ENCODE measurements at regions not wholly inside any gene's neighbourhood (a gene's known extent, or its start where the extent isn't known, plus 50 kb on each side); places are given as distances from the start of the nearest gene placed in this dataset.
"Not testable (repeated sequence)": the region's sequence is repeated elsewhere in the genome, so short reads cannot be mapped to it uniquely, and the experiment has no call there.

DNA sequence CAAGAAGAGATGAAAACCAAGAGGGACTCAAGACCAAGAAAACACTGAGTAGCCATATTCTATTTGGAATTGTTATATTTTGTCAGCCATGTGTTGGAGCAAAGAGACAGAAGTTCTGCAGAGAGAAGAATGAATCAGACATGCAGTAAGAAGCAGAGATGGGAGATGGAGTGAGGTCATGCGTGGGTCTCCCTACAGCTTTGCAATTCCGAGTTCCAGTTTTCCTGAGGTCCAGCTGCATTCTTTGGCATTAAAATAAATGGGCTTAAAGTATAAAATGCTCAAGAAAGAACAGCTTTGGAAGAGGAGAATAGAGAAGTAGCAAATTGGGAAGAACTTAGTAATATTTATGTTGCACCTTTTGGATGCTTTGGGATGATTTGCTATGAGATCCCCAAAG is 361.6 kb downstream of the NPR3 start:
- no peaks in the 10 kb centered on the region for H3K36me3 Mint-ChIP-seq
- H3K4me3 Mint-ChIP-seq: no peak overlapping the region
- no peak overlapping the region for H3K27ac Mint-ChIP-seq
- H3K27me3 Mint-ChIP-seq (ENCODE audit: low read depth in 3 of 3): no peaks in the 10 kb centered on the region
- DNase-seq: no peak
- H3K4me1 Mint-ChIP-seq: no peaks in the 10 kb centered on the region
- peaks cover 0 to 8% (median 4%) of the 10 kb centered on the region in 6 donors for H3K9me3 Mint-ChIP-seq

DNA sequence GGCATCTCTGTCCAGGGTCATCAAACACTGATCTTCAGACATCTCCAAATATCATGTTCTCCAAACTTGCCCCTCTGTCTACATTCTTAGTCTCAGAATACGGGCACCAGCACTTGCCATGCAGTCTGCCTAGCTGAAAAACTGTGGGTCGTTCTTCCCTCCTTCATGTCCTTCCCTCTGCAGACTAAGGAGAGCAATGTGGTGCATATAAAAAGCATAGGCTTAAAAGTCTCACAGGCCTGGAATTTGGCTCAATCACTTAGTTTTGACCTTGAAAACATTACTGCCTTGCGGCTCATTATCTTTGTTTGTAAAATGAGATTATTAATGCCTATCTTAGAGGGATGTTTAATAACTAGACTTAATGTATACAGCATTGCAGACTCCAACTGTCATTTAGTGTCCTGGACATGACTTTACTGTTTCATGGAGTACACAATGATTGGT is 362.8 kb downstream of the NPR3 start:
- Mint-ChIP-seq H3K9me3 (peaks cover 0 to 9% (median 4%) of the 10 kb centered on the region in 6 donors), H3K27me3 (ENCODE audit: low read depth in 3 of 3) (no peaks in the 10 kb centered on the region), H3K27ac (no peak overlapping the region), H3K36me3 (no peaks in the 10 kb centered on the region), H3K4me3 (no peak overlapping the region), H3K4me1 (no peaks in the 10 kb centered on the region)
- DNase-seq: no peak

DNA sequence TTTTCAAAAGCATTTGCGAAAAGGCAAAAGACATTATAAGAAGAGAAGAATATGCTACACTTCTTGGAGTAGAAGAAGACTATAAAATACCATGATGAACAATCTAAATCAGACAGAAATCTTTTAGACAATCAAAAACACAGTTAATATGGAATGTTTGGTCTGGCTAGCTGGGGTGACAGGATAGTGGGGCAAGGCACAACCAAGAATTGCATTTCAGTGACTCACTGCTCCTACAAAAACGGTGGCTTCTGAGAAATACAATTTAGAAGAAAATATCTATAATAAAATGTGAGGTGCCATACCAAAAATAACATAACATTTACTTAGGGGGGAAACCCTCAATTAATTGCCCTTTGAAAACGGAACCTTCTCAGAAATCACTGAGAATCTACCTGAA is 363.4 kb downstream of the NPR3 start:
- Mint-ChIP-seq H3K27me3 (ENCODE audit: low read depth in 3 of 3) (no peaks in the 10 kb centered on the region), H3K27ac (no peak overlapping the region), H3K4me3 (no peak overlapping the region), H3K4me1 (no peaks in the 10 kb centered on the region), H3K36me3 (no peaks in the 10 kb centered on the region), H3K9me3 (peaks cover 0 to 9% (median 4%) of the 10 kb centered on the region in 6 donors)
- DNase-seq: no peak

DNA sequence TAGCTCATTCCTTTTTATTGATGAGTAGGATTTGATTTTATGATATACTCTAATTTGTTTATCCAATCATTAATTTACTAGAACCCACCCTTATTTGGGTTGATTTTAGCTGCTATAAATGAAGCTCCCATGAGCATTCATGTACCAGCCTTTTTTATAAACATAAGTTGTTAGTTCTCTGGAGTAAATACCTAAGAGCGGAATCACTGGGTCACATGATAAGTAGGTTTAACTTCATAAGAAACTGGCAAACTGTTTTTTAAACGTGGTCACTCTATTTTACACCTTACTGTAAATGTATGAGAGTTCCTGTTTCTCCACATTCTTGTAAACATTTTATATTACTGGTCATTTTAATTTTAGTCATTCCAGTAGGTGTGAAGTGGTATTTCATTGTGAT is 364.6 kb downstream of the NPR3 start:
- Mint-ChIP-seq H3K4me1 (no peaks in the 10 kb centered on the region), H3K27ac (no peak overlapping the region), H3K36me3 (no peaks in the 10 kb centered on the region), H3K9me3 (peaks cover 0 to 17% (median 4%) of the 10 kb centered on the region in 6 donors), H3K27me3 (ENCODE audit: low read depth in 3 of 3) (no peaks in the 10 kb centered on the region), H3K4me3 (no peak overlapping the region)
- no peak for DNase-seq

DNA sequence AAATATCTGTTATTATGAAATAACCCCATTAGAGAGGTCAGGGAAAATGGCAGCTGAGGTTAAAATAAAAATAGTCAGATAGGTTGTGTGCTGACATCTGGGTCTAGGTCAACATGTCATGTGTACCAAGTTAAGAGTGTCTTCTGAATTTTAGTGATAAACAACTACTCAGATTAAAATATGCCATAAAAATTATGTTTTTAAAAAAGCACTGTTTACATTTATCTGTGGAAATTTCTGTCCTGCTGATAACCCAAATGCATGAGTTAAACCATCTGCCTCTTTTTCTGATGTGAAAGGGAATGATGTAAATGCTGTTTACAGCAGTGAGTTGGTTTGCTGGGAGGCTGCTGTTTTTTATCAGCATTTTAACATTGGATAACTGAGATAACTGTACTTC is 361.2 kb upstream of the TARS1 start:
- H3K9me3 Mint-ChIP-seq: peaks cover 0 to 15% (median 6%) of the 10 kb centered on the region in 6 donors
- peaks cover 0 to 3% (median 0%) of the 10 kb centered on the region in 3 donors for H3K27me3 Mint-ChIP-seq (ENCODE audit: low read depth in 3 of 3)
- no peaks in the 10 kb centered on the region for H3K4me1 Mint-ChIP-seq
- no peak overlapping the region for H3K4me3 Mint-ChIP-seq
- no peak for DNase-seq
- no peaks in the 10 kb centered on the region for H3K36me3 Mint-ChIP-seq
- H3K27ac Mint-ChIP-seq: no peak overlapping the region

DNA sequence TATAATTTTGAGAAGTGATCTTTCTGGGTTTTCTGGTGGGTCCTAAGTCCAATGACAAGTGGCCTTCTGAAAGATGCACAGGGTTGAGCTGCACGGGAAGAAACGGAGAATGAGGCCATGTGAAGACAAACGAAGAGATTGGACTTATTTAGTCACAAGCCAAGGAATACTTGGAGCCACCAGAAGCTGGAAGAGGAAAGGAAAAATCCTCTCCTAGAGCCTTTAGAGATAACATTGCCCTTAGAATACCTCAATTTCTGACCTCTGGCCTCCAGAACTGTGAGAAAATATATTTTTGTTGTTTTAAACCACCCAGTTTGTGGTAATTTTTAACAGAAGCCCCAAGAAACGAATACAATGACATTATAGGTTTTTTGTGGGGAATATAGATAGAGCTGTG is 360.5 kb upstream of the TARS1 start:
- H3K4me3 Mint-ChIP-seq: no peak overlapping the region
- peaks cover 0 to 11% (median 4%) of the 10 kb centered on the region in 6 donors for H3K9me3 Mint-ChIP-seq
- H3K27ac Mint-ChIP-seq: no peak overlapping the region
- no peak for DNase-seq
- no peaks in the 10 kb centered on the region for H3K4me1 Mint-ChIP-seq
- H3K36me3 Mint-ChIP-seq: no peaks in the 10 kb centered on the region
- H3K27me3 Mint-ChIP-seq (ENCODE audit: low read depth in 3 of 3): peaks cover 0 to 3% (median 0%) of the 10 kb centered on the region in 3 donors

DNA sequence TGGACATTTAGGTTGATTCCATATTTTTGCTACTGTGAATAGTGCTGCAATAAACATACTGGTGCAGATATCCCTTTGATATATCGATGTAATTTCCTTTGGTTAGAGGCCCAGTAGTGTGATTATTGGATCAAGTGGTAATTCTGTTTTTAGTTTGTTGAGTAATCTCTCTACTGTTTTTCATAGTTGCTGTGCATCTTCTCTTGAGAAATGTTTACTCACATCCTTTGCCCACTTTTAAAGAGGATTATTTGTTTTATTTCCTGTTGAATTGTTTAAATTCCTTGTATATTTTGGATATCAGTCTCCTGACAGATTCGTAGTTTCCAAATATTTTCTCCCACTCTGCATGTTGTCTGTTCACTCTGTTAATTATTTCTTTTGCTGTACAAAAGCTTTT is 352.6 kb upstream of the TARS1 start:
- peaks cover 0 to 2% (median 1%) of the 10 kb centered on the region in 3 donors for H3K27me3 Mint-ChIP-seq (ENCODE audit: low read depth in 3 of 3)
- no peaks in the 10 kb centered on the region for H3K36me3 Mint-ChIP-seq
- no peak overlapping the region for H3K27ac Mint-ChIP-seq
- H3K9me3 Mint-ChIP-seq: peaks cover 0 to 23% (median 6%) of the 10 kb centered on the region in 6 donors
- DNase-seq: no peak
- H3K4me3 Mint-ChIP-seq: no peak overlapping the region
- peaks cover 0 to 8% of the 10 kb centered on the region in 2 donors for H3K4me1 Mint-ChIP-seq

DNA sequence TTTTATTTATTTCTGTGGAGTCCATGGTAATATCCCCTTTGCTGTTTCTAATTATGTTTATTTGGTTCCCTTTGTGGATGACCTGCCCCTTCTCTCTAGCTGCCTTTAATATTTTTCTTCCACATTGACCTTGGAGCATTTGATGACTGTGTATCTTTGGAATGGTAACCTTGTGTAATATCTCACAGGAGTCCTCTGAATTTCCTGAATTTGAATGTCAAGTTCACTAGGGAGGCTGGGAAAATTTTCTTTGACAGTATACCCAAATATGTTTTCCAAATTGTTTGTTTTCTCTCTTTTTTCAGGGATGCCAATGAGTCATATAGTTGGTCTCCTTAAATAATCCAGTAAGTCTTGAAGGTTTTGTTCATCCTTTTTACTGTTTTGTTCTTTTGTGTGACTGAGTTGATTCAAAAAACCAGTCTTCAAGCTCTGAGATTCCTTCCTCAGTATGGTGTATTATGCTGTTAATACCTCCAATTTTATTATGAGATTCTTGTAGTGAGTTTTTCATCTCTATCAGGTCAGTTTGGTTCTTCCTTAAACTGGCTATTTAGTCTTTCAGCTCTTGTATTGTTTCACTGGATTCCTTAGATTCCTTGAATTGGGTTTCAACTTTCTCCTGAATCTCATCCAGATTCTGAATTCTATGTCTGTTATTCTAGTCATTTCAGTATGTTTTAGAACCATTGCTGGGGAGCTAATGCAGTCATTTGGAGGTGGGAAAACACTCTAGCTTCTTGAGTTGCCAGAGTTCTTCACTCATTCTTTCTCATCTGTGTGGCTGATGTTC is 349.0 kb upstream of the TARS1 start:
- no peak for DNase-seq
- H3K4me1 Mint-ChIP-seq: peaks cover 0 to 8% of the 10 kb centered on the region in 2 donors
- peaks cover 2 to 36% (median 5%) of the 10 kb centered on the region in 6 donors for H3K9me3 Mint-ChIP-seq
- no peak overlapping the region for H3K27ac Mint-ChIP-seq
- no peaks in the 10 kb centered on the region for H3K36me3 Mint-ChIP-seq
- H3K27me3 Mint-ChIP-seq (ENCODE audit: low read depth in 3 of 3): peaks cover 0 to 2% (median 0%) of the 10 kb centered on the region in 3 donors
- no peak overlapping the region for H3K4me3 Mint-ChIP-seq

GRCh38 chr5:33092719-33093118 is 348.0 kb upstream of the TARS1 start:
- Mint-ChIP-seq H3K4me1 (peaks cover 0 to 8% of the 10 kb centered on the region in 2 donors), H3K36me3 (no peaks in the 10 kb centered on the region), H3K27me3 (ENCODE audit: low read depth in 3 of 3) (peaks cover 0 to 2% (median 0%) of the 10 kb centered on the region in 3 donors), H3K4me3 (no peak overlapping the region), H3K9me3 (peaks cover 2 to 36% (median 5%) of the 10 kb centered on the region in 6 donors), H3K27ac (no peak overlapping the region)
- DNase-seq: no peak

- Mint-ChIP-seq H3K36me3 (peaks cover 0 to 3% (median 0%) of the 10 kb centered on the region in 3 donors), H3K27me3 (ENCODE audit: low read depth in 3 of 3) (peaks cover 0 to 2% (median 1%) of the 10 kb centered on the region in 3 donors), H3K4me1 (no peaks in the 10 kb centered on the region), H3K9me3 (peaks cover 17 to 56% (median 27%) of the 10 kb centered on the region in 6 donors), H3K27ac (no peak overlapping the region), H3K4me3 (no peak overlapping the region)
- DNase-seq: no peak
These were observed 338.2 kb upstream of the TARS1 start for GRCh38 chr5:33102551-33102950.

DNA sequence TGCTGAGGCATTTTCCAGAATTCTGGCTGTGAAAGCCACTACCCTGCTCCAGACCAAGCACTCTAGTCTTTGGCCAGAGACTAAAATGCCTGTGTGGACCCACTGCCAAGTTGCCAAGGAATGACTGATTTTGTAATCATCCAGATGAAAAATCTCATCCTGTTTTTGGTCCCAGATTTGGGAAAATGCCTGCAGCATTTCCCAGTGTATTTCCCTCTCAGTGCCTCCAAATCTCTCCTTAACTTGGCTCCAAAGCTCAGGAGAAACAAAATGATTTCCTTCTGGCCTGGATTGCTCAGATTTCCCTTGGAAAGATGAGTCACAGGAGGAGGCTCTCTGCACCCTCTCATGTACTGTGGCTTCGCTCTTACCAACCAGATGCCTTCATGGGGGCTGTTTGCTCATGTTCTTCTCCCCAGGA is 335.2 kb upstream of the TARS1 start:
- no peaks in the 10 kb centered on the region for H3K4me1 Mint-ChIP-seq
- H3K4me3 Mint-ChIP-seq: no peak overlapping the region
- H3K9me3 Mint-ChIP-seq: peaks cover 17 to 67% (median 24%) of the 10 kb centered on the region in 6 donors
- H3K27me3 Mint-ChIP-seq (ENCODE audit: low read depth in 3 of 3): peaks cover 0 to under 1% (median 0%) of the 10 kb centered on the region in 3 donors
- no peak for DNase-seq
- no peak overlapping the region for H3K27ac Mint-ChIP-seq
- peaks cover 0 to 3% (median 0%) of the 10 kb centered on the region in 3 donors for H3K36me3 Mint-ChIP-seq

GRCh38 chr5:33110496-33110895 is 330.3 kb upstream of the TARS1 start:
- H3K27ac Mint-ChIP-seq; H3K36me3 Mint-ChIP-seq; H3K27me3 Mint-ChIP-seq (ENCODE audit: low read depth in 3 of 3); H3K4me3 Mint-ChIP-seq; DNase-seq; H3K4me1 Mint-ChIP-seq: not testable (repeated sequence)
- H3K9me3 Mint-ChIP-seq: peaks cover 7 to 34% (median 18%) of the 10 kb centered on the region in 6 donors

GRCh38 chr5:33114361-33114760 is 326.4 kb upstream of the TARS1 start:
- Mint-ChIP-seq H3K27me3 (ENCODE audit: low read depth in 3 of 3) (peaks cover 0 to 3% (median 0%) of the 10 kb centered on the region in 3 donors), H3K36me3 (no peaks in the 10 kb centered on the region), H3K4me1 (no peaks in the 10 kb centered on the region), H3K9me3 (peaks cover 0 to 29% (median 20%) of the 10 kb centered on the region in 6 donors), H3K27ac (no peak overlapping the region), H3K4me3 (no peak overlapping the region)
- no peak for DNase-seq

GRCh38 chr5:33115467-33115866 is 325.3 kb upstream of the TARS1 start:
- Mint-ChIP-seq H3K27ac (no peak overlapping the region), H3K36me3 (no peaks in the 10 kb centered on the region), H3K27me3 (ENCODE audit: low read depth in 3 of 3) (peaks cover 0 to 5% (median 0%) of the 10 kb centered on the region in 3 donors), H3K4me3 (no peak overlapping the region), H3K4me1 (no peaks in the 10 kb centered on the region), H3K9me3 (peaks cover 0 to 28% (median 21%) of the 10 kb centered on the region in 6 donors)
- no peak for DNase-seq
